ENCODE measurements at regions not wholly inside any gene's neighbourhood (a gene's known extent, or its start where the extent isn't known, plus 50 kb on each side); places are given as distances from the start of the nearest gene placed in this dataset.

DNA sequence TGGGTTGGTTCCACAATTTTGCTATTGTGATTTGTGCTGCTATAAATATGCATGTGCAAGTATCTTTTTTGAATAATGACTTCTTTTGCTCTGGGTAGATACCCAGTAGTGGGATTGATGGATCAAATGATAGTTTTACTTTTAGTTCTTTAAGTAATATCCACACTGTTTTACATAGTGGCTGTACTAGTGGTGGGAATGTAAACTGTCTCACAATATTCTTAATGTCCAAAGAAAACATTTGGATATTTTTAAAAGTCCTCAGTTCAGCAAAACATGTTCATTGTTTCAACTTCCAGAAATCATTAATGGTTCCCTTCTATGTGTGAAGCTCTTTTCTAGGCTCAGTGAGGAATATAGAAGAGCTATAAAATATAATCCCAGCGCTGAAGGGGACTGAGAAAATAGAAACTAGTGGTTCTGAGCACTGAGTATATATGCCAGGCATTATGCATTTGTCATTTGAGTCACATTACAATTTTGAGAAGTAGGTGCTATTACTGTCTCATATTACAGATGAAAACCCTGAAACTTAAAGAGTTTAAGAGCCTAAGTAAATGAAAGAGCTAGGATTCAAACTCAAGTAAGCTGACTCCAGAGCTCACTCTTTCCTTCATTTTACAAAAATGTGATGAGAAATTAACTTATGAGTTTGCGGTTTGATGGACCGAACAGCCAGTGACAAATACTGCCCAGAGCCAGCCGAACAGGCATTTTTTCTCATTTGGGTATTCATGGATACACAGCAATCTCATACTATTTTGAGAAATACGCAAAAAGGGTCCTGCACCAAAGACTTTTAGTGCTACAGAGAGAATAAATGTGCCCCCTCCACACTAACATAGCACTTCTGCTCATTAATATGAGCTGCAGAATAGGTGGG, 250.1 kb downstream of the TBX18 start:
- no peak for DNase-seq (ENCODE audit: low read depth)
- TF ChIP-seq, protein P1, sequence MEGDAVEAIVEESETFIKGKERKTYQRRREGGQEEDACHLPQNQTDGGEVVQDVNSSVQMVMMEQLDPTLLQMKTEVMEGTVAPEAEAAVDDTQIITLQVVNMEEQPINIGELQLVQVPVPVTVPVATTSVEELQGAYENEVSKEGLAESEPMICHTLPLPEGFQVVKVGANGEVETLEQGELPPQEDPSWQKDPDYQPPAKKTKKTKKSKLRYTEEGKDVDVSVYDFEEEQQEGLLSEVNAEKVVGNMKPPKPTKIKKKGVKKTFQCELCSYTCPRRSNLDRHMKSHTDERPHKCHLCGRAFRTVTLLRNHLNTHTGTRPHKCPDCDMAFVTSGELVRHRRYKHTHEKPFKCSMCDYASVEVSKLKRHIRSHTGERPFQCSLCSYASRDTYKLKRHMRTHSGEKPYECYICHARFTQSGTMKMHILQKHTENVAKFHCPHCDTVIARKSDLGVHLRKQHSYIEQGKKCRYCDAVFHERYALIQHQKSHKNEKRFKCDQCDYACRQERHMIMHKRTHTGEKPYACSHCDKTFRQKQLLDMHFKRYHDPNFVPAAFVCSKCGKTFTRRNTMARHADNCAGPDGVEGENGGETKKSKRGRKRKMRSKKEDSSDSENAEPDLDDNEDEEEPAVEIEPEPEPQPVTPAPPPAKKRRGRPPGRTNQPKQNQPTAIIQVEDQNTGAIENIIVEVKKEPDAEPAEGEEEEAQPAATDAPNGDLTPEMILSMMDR (IDR thresholded peaks at IDR 0.05; ENCODE audit: low read depth, low read length, missing control alignments) = no peak

DNA sequence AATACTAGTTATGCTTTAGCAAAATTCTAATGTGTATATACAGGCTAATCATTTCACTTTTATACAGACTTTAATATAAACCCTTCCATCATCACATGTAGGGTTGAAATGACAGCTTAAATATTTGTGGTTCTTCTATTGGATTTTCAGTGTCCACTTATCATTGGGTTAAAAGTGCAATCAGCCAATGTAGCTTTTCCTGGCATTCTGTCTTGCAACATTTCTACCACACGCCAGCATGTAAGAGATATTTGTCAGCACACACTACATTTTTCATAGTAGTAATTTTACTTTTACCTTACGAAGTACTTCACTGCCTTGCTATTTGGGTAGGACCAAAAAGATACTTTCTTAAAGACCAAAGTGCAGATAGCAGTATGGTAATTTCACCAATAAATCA, 252.0 kb downstream of the TBX18 start:
- TF ChIP-seq, protein P1 (IDR thresholded peaks at IDR 0.05; ENCODE audit: low read depth, low read length, missing control alignments) = no peak
- H3K4me3 ChIP-seq (ENCODE audit: low read depth, low read length) = no peak overlapping the region
- DNase-seq (ENCODE audit: low read depth) = no peak

More for the DNA sequence above, 250.1 kb downstream of the TBX18 start:
- H3K4me3 ChIP-seq (ENCODE audit: low read depth, low read length) = no peak overlapping the region

DNA sequence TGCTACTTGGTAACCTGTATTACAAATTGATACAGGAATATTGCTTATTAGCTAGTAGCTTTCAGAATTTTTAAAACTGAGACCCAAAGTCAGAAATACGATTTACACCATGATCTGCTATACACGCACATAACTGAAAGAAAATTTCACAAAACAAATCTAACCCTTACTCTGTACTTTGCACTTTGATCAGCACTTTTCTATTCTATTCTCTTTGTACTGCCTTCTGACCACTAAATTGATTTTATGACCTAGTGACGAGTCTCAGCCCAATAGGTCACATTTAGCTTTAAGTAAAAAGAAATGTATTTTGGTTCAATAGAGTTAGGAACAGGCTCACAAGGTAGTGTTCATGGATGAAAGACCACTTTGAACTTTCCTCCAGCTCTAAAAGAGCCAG, 252.5 kb downstream of the TBX18 start:
- TF ChIP-seq, protein P1 (IDR thresholded peaks at IDR 0.05; ENCODE audit: low read depth, low read length, missing control alignments) = no peak
- DNase-seq (ENCODE audit: low read depth) = no peak
- no peak overlapping the region for H3K4me3 ChIP-seq (ENCODE audit: low read depth, low read length)

DNA sequence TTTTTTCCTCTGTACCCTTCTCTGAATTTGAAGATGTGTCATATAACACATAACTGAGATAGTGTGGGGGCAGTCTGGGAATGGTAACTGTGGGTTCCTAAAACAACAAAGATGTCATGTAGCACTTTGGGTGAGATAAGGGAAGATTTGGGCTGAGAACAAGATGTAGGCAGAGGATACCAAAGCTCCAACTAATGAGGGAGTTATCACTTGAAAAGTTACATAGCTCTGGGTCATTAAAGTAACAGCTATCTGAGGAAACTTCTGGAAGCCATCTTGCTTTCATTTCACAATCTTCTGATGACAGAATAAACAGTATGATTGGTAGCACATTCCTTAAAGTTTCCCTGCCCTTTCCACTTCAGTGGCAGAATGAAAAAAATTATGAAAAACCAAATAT, 255.4 kb downstream of the TBX18 start:
- DNase-seq (ENCODE audit: low read depth) = no peak
- TF ChIP-seq, protein P1 (IDR thresholded peaks at IDR 0.05; ENCODE audit: low read depth, low read length, missing control alignments) = no peak
- H3K4me3 ChIP-seq (ENCODE audit: low read depth, low read length) = no peak overlapping the region

DNA sequence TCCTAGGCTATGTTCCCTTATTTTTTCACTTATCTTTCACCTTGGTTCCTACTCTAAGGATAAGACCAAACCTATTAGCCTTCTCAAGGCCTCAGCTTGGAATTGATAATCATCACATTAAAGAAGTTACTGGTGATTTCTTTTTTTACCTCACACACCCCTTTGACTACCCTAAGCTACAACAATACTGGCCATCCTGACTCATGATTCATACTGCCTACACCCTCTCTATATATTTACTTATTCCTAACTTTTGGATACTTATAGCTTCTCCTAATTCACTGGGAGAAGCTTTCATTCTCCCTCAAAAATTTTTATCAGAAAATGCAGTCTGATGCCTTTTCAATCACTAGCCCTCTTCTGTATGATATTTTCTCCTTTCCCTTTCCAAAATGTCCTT, 256.1 kb downstream of the TBX18 start:
- TF ChIP-seq, protein P1 (IDR thresholded peaks at IDR 0.05; ENCODE audit: low read depth, low read length, missing control alignments) = no peak
- no peak for DNase-seq (ENCODE audit: low read depth)
- H3K4me3 ChIP-seq (ENCODE audit: low read depth, low read length) = no peak overlapping the region

DNA sequence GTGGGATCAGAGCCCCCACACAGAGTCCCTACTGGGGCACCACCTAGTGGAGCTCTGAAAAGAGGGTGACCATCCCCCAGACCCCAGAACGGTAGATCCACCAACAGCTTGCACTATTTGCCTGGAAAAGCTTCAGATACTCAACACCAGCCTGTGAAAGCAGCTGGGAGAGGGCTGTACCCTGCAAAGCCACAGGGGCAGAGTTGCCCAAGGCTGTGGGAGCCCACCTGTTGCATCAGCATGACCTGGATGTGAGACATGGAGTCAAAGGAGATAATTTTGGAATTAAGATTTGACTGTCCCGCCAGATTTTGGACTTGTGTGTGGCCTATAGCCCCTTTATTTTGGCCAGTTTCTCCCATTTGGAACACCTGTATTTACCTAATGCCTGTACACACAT, 260.4 kb downstream of the TBX18 start:
- DNase-seq (ENCODE audit: low read depth) = no peak
- TF ChIP-seq, protein P1 (IDR thresholded peaks at IDR 0.05; ENCODE audit: low read depth, low read length, missing control alignments) = no peak
- no peak overlapping the region for H3K4me3 ChIP-seq (ENCODE audit: low read depth, low read length)

DNA sequence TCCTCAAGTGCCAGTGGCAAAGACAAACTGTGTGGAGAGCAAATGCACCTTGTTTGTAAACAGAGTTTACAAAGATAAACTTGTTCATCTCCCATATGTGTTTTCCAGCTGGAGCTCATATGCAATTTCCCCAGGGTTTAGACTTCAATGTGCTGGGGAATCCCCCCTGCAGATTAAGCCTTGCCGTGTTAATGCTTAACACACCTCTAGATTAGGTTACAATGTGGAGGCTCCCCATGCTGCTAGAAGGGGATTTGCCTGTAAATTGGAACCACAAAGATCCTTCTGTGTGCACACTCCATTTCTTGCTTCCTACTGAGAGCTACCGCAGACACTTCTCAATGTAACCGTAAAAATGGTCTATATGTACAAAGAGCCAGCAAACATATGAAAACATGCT, 263.1 kb downstream of the TBX18 start:
- no peak overlapping the region for H3K4me3 ChIP-seq (ENCODE audit: low read depth, low read length)
- no peak for DNase-seq (ENCODE audit: low read depth)
- TF ChIP-seq, protein P1 (IDR thresholded peaks at IDR 0.05; ENCODE audit: low read depth, low read length, missing control alignments) = no peak

Measured in GM12864 (cell line).